HFF-Myc (cell line): ENCODE measurements at regions not wholly inside any gene's neighbourhood (a gene's known extent, or its start where the extent isn't known, plus 50 kb on each side); places are given as distances from the start of the nearest gene placed in this dataset.
A peak's percentile ranks its signal among the peaks of the same experiment; 100 is the strongest.

ENCODE experiments used
- DNase-seq: peaks from one replicate; pipeline ENCODE4 v3.0.0-alpha.2; 2011; ENCODE audit warnings: low read depth; ENCODE audit errors: extremely low read depth
- H3K4me3 ChIP-seq: replicated peaks from 2 replicates; pipeline ENCODE4 v1.5.1; 2011; ENCODE audit warnings: low read depth, mild to moderate bottlenecking, control low read depth, low read length
- CTCF ChIP-seq: IDR thresholded peaks from 2 replicates; pipeline ENCODE4 v1.5.1; 2012; ENCODE audit warnings: mild to moderate bottlenecking, low read depth, low read length, control low read depth; ENCODE audit errors: missing control alignments

- no peak overlapping the region; the same call in 1 of the 2 replicates for H3K4me3 ChIP-seq
- TF ChIP-seq CTCF = no peak
- DNase-seq = no peak
Measured at GRCh38 chr1:10866321-10867093, 70.1 kb upstream of the CASZ1 start.

GRCh38 chr1:10867138-10867721, 70.8 kb upstream of the CASZ1 start:
- peak overlapping the region; percentile 24 for H3K4me3 ChIP-seq
- DNase-seq = no peak

GRCh38 chr1:10867914-10868598, 71.6 kb upstream of the CASZ1 start:
- no peak for TF ChIP-seq CTCF
- DNase-seq = no peak
- H3K4me3 ChIP-seq = no peak overlapping the region

More at GRCh38 chr1:10867138-10867721, 70.8 kb upstream of the CASZ1 start:
- TF ChIP-seq CTCF = no peak

GRCh38 chr1:10868599-10868965, 72.1 kb upstream of the CASZ1 start:
- no peak for TF ChIP-seq CTCF
- H3K4me3 ChIP-seq = no peak overlapping the region
- no peak for DNase-seq

GRCh38 chr1:10869933-10870332, 73.5 kb upstream of the CASZ1 start:
- DNase-seq = no peak
- TF ChIP-seq CTCF = no peak
- no peak overlapping the region for H3K4me3 ChIP-seq

- DNase-seq = no peak
- H3K4me3 ChIP-seq = no peak overlapping the region
- no peak for TF ChIP-seq CTCF
Measured at GRCh38 chr1:10870493-10871096, 74.1 kb upstream of the CASZ1 start.
